HT1080 (cell line): ENCODE measurements at regions not wholly inside any gene's neighbourhood (a gene's known extent, or its start where the extent isn't known, plus 50 kb on each side); places are given as distances from the start of the nearest gene placed in this dataset.
"Not testable (repeated sequence)": the region's sequence is repeated elsewhere in the genome, so short reads cannot be mapped to it uniquely, and the experiment has no call there.

ENCODE experiments used
- DNase-seq: peaks from one replicate; pipeline ENCODE4 v3.0.0-alpha.2; 2015; ENCODE audit warnings: low read depth

- no peak for DNase-seq
Observed at GRCh38 chr6:102799051-102799450, 1405.5 kb downstream of the GRIK2 start.

- DNase-seq, result no peak
Observed at GRCh38 chr6:102798636-102799035, 1405.1 kb downstream of the GRIK2 start.

- no peak for DNase-seq
Observed at GRCh38 chr6:102793752-102794151, 1400.2 kb downstream of the GRIK2 start.

GRCh38 chr6:102774326-102774725 is 1380.8 kb downstream of the GRIK2 start:
- no peak for DNase-seq

GRCh38 chr6:102773636-102774035 is 1380.1 kb downstream of the GRIK2 start:
- DNase-seq, result no peak

GRCh38 chr6:102766963-102767362 is 1373.5 kb downstream of the GRIK2 start:
- peak; percentile 54 for DNase-seq

GRCh38 chr6:102764317-102764716 is 1370.8 kb downstream of the GRIK2 start:
- DNase-seq, result no peak

- no peak for DNase-seq
Observed at GRCh38 chr6:102763891-102764290, 1370.4 kb downstream of the GRIK2 start.

GRCh38 chr6:102761872-102762271 is 1368.4 kb downstream of the GRIK2 start:
- no peak for DNase-seq

- DNase-seq, result peak; percentile 38
Observed at GRCh38 chr6:102759415-102759814, 1365.9 kb downstream of the GRIK2 start.

GRCh38 chr6:102758536-102758935 is 1365.0 kb downstream of the GRIK2 start:
- not testable (repeated sequence) for DNase-seq

GRCh38 chr6:102749210-102749971 is 1355.9 kb downstream of the GRIK2 start:
- DNase-seq, result no peak

GRCh38 chr6:102746941-102747340 is 1353.4 kb downstream of the GRIK2 start:
- no peak for DNase-seq

GRCh38 chr6:102742754-102743356 is 1349.3 kb downstream of the GRIK2 start:
- DNase-seq, result no peak

- DNase-seq, result no peak
Observed at GRCh38 chr6:102742028-102742427, 1348.5 kb downstream of the GRIK2 start.

- DNase-seq, result peak; percentile 56
Observed at GRCh38 chr6:102736941-102737368, 1343.4 kb downstream of the GRIK2 start.

- peak; percentile 39 for DNase-seq
Observed at GRCh38 chr6:102732898-102733297, 1339.4 kb downstream of the GRIK2 start.

GRCh38 chr6:102722086-102722485 is 1328.6 kb downstream of the GRIK2 start:
- DNase-seq, result not testable (repeated sequence)

- no peak for DNase-seq
Observed at GRCh38 chr6:102717737-102718456, 1324.4 kb downstream of the GRIK2 start.

GRCh38 chr6:102717252-102717651 is 1323.7 kb downstream of the GRIK2 start:
- DNase-seq, result no peak

GRCh38 chr6:102701019-102701418 is 1307.5 kb downstream of the GRIK2 start:
- DNase-seq, result no peak

GRCh38 chr6:102686461-102686860 is 1293.0 kb downstream of the GRIK2 start:
- no peak for DNase-seq
